Endothelial cell of umbilical vein (primary cell): ENCODE measurements at regions not wholly inside any gene's neighbourhood (a gene's known extent, or its start where the extent isn't known, plus 50 kb on each side); places are given as distances from the start of the nearest gene placed in this dataset.

Experiments used
- BruUV-seq: library from RNA; stranded (reverse); fragments of 400-500 nt; replicated peaks from 2 replicates; lab custom pipeline; 2021; lab: Mats Ljungman, UMichigan
- CTCF ChIA-PET: fragments of 300-600, 350-600 bp; sonication (Branson Sonifier 250); formaldehyde crosslinking; loops from one replicate; lab custom pipeline; 2021; ENCODE audit warnings: antibody characterized with exemption, inconsistent platforms; lab: Charles Lee
- POLR2A ChIA-PET: fragments of 300-600, 350-600 bp; sonication (Branson Sonifier 250); formaldehyde crosslinking; loops from one replicate; lab custom pipeline; 2021; ENCODE audit warnings: antibody characterized with exemption, inconsistent platforms; lab: Charles Lee
- DNase-seq: peaks from one replicate; pipeline ENCODE4 v3.0.0-alpha.2; 2011; ENCODE audit warnings: low read depth, low spot score
- FAIRE-seq: peaks from 2 replicates; lab custom pipeline; 2011; peaks lifted over from hg19 to GRCh38; lab: Jason Lieb, UNC
- H2AFZ ChIP-seq: 2 replicates; pipeline ENCODE4 v1.6.0; 2012; ENCODE audit warnings: low read depth, low read length, control low read depth, inconsistent platforms
- H3K27ac ChIP-seq: 2 replicates; pipeline ENCODE4 v1.5.1; 2011; ENCODE audit warnings: low read depth, mild to moderate bottlenecking, control low read depth, low read length, moderate library complexity; ENCODE audit not compliant: insufficient read depth
- H3K27me3 ChIP-seq, 2 experiments: 2 replicates each; pipeline versions ENCODE4 v1.6.0 to v1.6.1; 2011; ENCODE audit warnings: low read length in 2 of 2, mixed read lengths in 1 of 2; ENCODE audit not compliant: control insufficient read depth in 2 of 2, insufficient read depth in 2 of 2
- H3K36me3 ChIP-seq, 2 experiments: 2 replicates in 1 of 2; 3 replicates in 1 of 2; pipeline ENCODE4 v1.5.1; 2011; ENCODE audit warnings: low read length in 2 of 2, mild to moderate bottlenecking in 1 of 2, moderate library complexity in 1 of 2; ENCODE audit not compliant: control insufficient read depth in 2 of 2, insufficient read depth in 2 of 2; ENCODE audit errors: extremely low read depth in 1 of 2
- H3K4me1 ChIP-seq: 3 replicates; pipeline ENCODE4 v1.5.1; 2011; ENCODE audit warnings: mild to moderate bottlenecking, low read length; ENCODE audit not compliant: control insufficient read depth, insufficient read depth; ENCODE audit errors: extremely low read depth
- H3K4me2 ChIP-seq: 2 replicates; pipeline ENCODE4 v1.6.1; 2011; ENCODE audit warnings: low read length, control low read depth, mixed read lengths; ENCODE audit not compliant: insufficient read depth
- H3K4me3 ChIP-seq, 3 experiments: fragments of 200-600 bp in 1 of 3; sonication (generic), shearing (Covaris generic) in 1 of 3; replicated peaks in 1 of 3; 2 replicates each; pipeline ENCODE4 v1.5.1; 2011 to 2016; ENCODE audit warnings: control low read depth in 3 of 3, low read length in 3 of 3, mild to moderate bottlenecking in 2 of 3, inconsistent platforms in 1 of 3, low read depth in 1 of 3, moderate library complexity in 1 of 3; ENCODE audit not compliant: insufficient read depth in 1 of 3
- H3K79me2 ChIP-seq: 2 replicates; pipeline ENCODE4 v1.6.0; 2012; ENCODE audit warnings: low read length, inconsistent platforms; ENCODE audit not compliant: control insufficient read depth, insufficient read depth
- H3K9ac ChIP-seq: replicated peaks from 2 replicates; pipeline ENCODE3; 2011; ENCODE audit warnings: low read length, control low read depth; ENCODE audit not compliant: insufficient read depth; ENCODE audit errors: extremely low read depth
- H3K9me1 ChIP-seq: replicated peaks from 3 replicates; pipeline ENCODE4 v1.6.0; 2011; ENCODE audit warnings: mild to moderate bottlenecking, low read length; ENCODE audit not compliant: control insufficient read depth, insufficient read depth; ENCODE audit errors: extremely low read depth
- H3K9me3 ChIP-seq: replicated peaks from 2 replicates; pipeline ENCODE4 v1.5.1; 2012; ENCODE audit warnings: low read length, inconsistent platforms; ENCODE audit not compliant: control insufficient read depth, insufficient read depth
- H4K20me1 ChIP-seq: replicated peaks from 2 replicates; pipeline ENCODE3; 2011; ENCODE audit warnings: mild to moderate bottlenecking, low read length; ENCODE audit not compliant: control insufficient read depth, insufficient read depth; ENCODE audit errors: extremely low read depth
- CTCF ChIP-seq, 2 donors: IDR thresholded peaks; 1 replicate in 1 of 2; 2 replicates in 1 of 2; pipeline ENCODE4 v1.5.1; 2011; ENCODE audit warnings: low read length in 2 of 2, mild to moderate bottlenecking in 2 of 2, moderate library complexity in 2 of 2, control low read depth in 1 of 2, inconsistent platforms in 1 of 2, low read depth in 1 of 2; ENCODE audit not compliant: insufficient read depth in 1 of 2; ENCODE audit errors: extremely low read depth in 1 of 2
- EZH2 ChIP-seq: IDR thresholded peaks from 2 replicates; pipeline ENCODE4 v1.6.1; 2012; ENCODE audit warnings: borderline replicate concordance, low read depth, mild to moderate bottlenecking, moderate library complexity, low read length, inconsistent platforms; ENCODE audit not compliant: severe bottlenecking
- FOS ChIP-seq: IDR thresholded peaks from 2 replicates; pipeline ENCODE4 v1.6.1; 2011; ENCODE audit warnings: mild to moderate bottlenecking, low read length, moderate library complexity, borderline replicate concordance; ENCODE audit not compliant: insufficient read depth
- GATA2 ChIP-seq: IDR thresholded peaks from 2 replicates; pipeline ENCODE4 v1.7.0; 2011; ENCODE audit warnings: low read depth, mild to moderate bottlenecking, moderate library complexity, mixed read lengths, low read length; ENCODE audit not compliant: insufficient read length, insufficient read depth
- JUN ChIP-seq: IDR thresholded peaks from 2 replicates; pipeline ENCODE4 v1.6.1; 2011; ENCODE audit warnings: borderline replicate concordance, low read depth; ENCODE audit not compliant: insufficient read length, insufficient read depth
- MAX ChIP-seq: IDR thresholded peaks from 2 replicates; pipeline ENCODE4 v1.6.1; 2011; ENCODE audit not compliant: insufficient read depth, insufficient read length
- MYC ChIP-seq: IDR thresholded peaks from one replicate; pipeline ENCODE4 v1.6.1; 2011; ENCODE audit warnings: mild to moderate bottlenecking, low read depth, low read length
- POLR2A ChIP-seq: IDR thresholded peaks from 2 replicates; pipeline ENCODE4 v1.6.1; 2012; ENCODE audit warnings: low read depth, mild to moderate bottlenecking, control low read depth, low read length
- POLR2AphosphoS5 ChIP-seq: IDR thresholded peaks from 2 replicates; pipeline ENCODE4 v1.6.1; 2012; ENCODE audit warnings: low read depth, mild to moderate bottlenecking, control low read depth, low read length, moderate library complexity; ENCODE audit not compliant: insufficient read depth
- dilution Hi-C: fragments of 300-500 bp; cut with MboI; formaldehyde crosslinking; loops from one replicate; pipeline ENCODE4 v1.15.0; 2019; ENCODE audit warnings: low sequenced_read_pairs; ENCODE audit not compliant: extremely low pct_ligation_motif_present
- intact Hi-C: fragments of 100-400 bp; cut with micrococcal nuclease; formaldehyde crosslinking; loops from one replicate; pipeline ENCODE4 v1.10.0; 2022

- no peak for TF ChIP-seq GATA2
- TF ChIP-seq POLR2A: no peak
- no peak for TF ChIP-seq MYC
- no peak for TF ChIP-seq CTCF (IDR thresholded peaks at IDR 0.05; ENCODE audit: extremely low read depth in 1 of 2, insufficient read depth in 1 of 2, low read depth in 1 of 2, low read length in 2 of 2)
- no peak for TF ChIP-seq POLR2AphosphoS5
- TF ChIP-seq EZH2: no peak
- TF ChIP-seq JUN: no peak
- TF ChIP-seq FOS: no peak
- TF ChIP-seq MAX: no peak
- intact Hi-C loops (no loop called here), dilution Hi-C loops (no loop called here)
- H3K27me3 ChIP-seq: no peaks in the 10 kb centered on the region
- H3K79me2 ChIP-seq: no peaks in the 10 kb centered on the region
- no peak for DNase-seq
- no peaks in the 10 kb centered on the region for H3K4me1 ChIP-seq
- H4K20me1 ChIP-seq: no peaks in the 10 kb centered on the region
- BruUV-seq: no TSS peak
- FAIRE-seq: no peak
- ChIA-PET POLR2A (no interaction called here), CTCF (interaction anchor here (1.6 kb wide), 1 partner anchor 28 kb away, joined by 3 read pairs; no protein-coding TSS in a partner anchor)
- no peak overlapping the region for H2AFZ ChIP-seq
- H3K9me1 ChIP-seq: no peaks in the 10 kb centered on the region
- no peak overlapping the region for H3K9ac ChIP-seq
- H3K4me2 ChIP-seq: no peak overlapping the region
- no peaks in the 10 kb centered on the region for H3K36me3 ChIP-seq
- H3K4me3 ChIP-seq: no peak overlapping the region
- no peak overlapping the region for H3K27ac ChIP-seq
- H3K9me3 ChIP-seq: no peaks in the 10 kb centered on the region
These were observed 193.9 kb upstream of the PCDH10 start for GRCh38 chr4:132955146-132955545.
